ENCODE measurements at regions not wholly inside any gene's neighbourhood (a gene's known extent, or its start where the extent isn't known, plus 50 kb on each side); places are given as distances from the start of the nearest gene placed in this dataset.

DNA sequence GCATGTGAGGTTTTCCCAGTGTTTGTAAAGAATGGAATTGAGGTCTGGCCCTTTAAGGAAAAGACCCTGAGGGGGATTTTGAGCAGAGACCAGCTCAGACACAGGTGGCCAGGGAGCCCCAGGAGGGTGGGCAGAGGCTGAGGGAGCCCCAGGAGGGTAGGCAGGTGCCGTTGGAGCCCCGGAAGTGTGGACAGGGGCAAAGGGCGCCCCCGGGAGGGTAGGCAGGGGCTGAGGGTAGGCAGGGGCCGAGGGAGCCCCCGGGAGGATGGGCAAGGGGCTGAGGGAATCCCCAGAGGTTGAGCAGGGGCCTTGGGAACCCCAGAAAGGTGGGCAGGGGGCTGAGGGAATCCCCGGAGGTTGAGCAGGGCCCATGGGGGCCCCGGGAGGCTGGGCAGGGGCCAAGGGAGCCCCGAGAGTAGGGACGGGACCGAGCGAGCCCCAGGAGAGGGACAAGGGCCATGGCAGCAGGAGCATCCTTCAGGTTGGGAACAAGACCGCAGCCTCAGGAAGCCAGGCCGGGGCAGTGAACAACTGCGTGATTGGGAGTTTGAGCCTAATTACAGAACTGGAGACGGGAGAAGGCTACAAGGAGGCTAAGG is 292.0 kb downstream of the BRD1 start:
- intact Hi-C loops (cut with micrococcal nuclease) (no loop called here), in situ Hi-C loops (cut with MboI; ENCODE audit: low sequenced_read_pairs) (no loop called here), dilution Hi-C loops (cut with HindIII; ENCODE audit: low sequenced_read_pairs, unreplicated experiment) (no loop called here)
- Histone ChIP-seq H3K27ac (ENCODE audit: insufficient read depth, low read length) (no peak overlapping the region), H2BK20ac (ENCODE audit: low read depth, low read length) (no peak overlapping the region), H3K79me1 (ENCODE audit: low read depth in 1 of 2, low read length in 2 of 2) (no peaks in the 10 kb centered on the region), H3K4ac (ENCODE audit: low read depth, low read length) (no peak overlapping the region), H3K14ac (replicated peaks; ENCODE audit: low read depth, low read length) (no peak overlapping the region), H2AK5ac (ENCODE audit: low read depth, low read length) (no peak overlapping the region), H3K27me3 (ENCODE audit: control insufficient read depth, insufficient read depth, low read length) (no peaks in the 10 kb centered on the region), H3K36me3 (ENCODE audit: control insufficient read depth, insufficient read depth, low read length) (no peaks in the 10 kb centered on the region), H3K4me1 (ENCODE audit: control insufficient read depth, insufficient read depth, low read length) (no peaks in the 10 kb centered on the region), H3K9me3 (ENCODE audit: control insufficient read depth, insufficient read depth, low read length) (peaks cover 51% of the 10 kb centered on the region), H3K18ac (ENCODE audit: low read depth, low read length) (no peak overlapping the region), H3K9ac (ENCODE audit: low read depth, low read length) (no peak overlapping the region), H4K5ac (ENCODE audit: low read depth, low read length) (no peak overlapping the region), H3K9me1 (ENCODE audit: insufficient read depth, low read length) (no peaks in the 10 kb centered on the region), H2BK120ac (ENCODE audit: low read depth, low read length) (no peak overlapping the region), H4K91ac (ENCODE audit: insufficient read depth, low read depth, low read length) (no peak overlapping the region), H3K23ac (ENCODE audit: low read depth, low read length) (no peak overlapping the region), H4K20me1 (ENCODE audit: insufficient read depth, low read length) (no peaks in the 10 kb centered on the region), H2AFZ (replicated peaks; ENCODE audit: low read length, poor library complexity) (no peak overlapping the region), H2BK5ac (ENCODE audit: low read depth, low read length, poor library complexity, severe bottlenecking) (no peak overlapping the region), H2BK15ac (ENCODE audit: low read depth, low read length) (no peak overlapping the region), H3K56ac (ENCODE audit: extremely low read depth, insufficient read depth, low read length) (no peak overlapping the region), H4K8ac (ENCODE audit: low read depth in 2 of 2, low read length in 2 of 2) (no peak overlapping the region), H3K4me3 (ENCODE audit: insufficient read depth, low read depth, low read length) (no peak overlapping the region), H3K4me2 (ENCODE audit: low read depth, low read length) (no peak overlapping the region), H2AK9ac (replicated peaks; ENCODE audit: low read depth, low read length, poor library complexity) (no peak overlapping the region)
- no TSS peak for BruUV-seq (replicated peaks)
- ChIA-PET CTCF (no interaction called here), POLR2A (ENCODE audit: unreplicated experiment) (no interaction called here)
- TF ChIP-seq, protein P1, sequence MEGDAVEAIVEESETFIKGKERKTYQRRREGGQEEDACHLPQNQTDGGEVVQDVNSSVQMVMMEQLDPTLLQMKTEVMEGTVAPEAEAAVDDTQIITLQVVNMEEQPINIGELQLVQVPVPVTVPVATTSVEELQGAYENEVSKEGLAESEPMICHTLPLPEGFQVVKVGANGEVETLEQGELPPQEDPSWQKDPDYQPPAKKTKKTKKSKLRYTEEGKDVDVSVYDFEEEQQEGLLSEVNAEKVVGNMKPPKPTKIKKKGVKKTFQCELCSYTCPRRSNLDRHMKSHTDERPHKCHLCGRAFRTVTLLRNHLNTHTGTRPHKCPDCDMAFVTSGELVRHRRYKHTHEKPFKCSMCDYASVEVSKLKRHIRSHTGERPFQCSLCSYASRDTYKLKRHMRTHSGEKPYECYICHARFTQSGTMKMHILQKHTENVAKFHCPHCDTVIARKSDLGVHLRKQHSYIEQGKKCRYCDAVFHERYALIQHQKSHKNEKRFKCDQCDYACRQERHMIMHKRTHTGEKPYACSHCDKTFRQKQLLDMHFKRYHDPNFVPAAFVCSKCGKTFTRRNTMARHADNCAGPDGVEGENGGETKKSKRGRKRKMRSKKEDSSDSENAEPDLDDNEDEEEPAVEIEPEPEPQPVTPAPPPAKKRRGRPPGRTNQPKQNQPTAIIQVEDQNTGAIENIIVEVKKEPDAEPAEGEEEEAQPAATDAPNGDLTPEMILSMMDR (conservative IDR thresholded peaks at IDR 0.05; ENCODE audit: low read depth, low read length) = no peak
- TF ChIP-seq MAZ (IDR thresholded peaks at IDR 0.05; ENCODE audit: borderline replicate concordance, low read depth, low read length) (no peak), NFE2L2 (IDR thresholded peaks at IDR 0.05; ENCODE audit: low read depth, low read length) (no peak), RCOR1 (IDR thresholded peaks at IDR 0.05; ENCODE audit: insufficient replicate concordance, low read length) (no peak)
- ATAC-seq (ENCODE audit: low read depth) (no peak), DNase-seq (no peak)
- 40% methylated on average over 12 of the region's 16 CpGs; no CpG with 5 or more reads in 1 of the 2 experiments for WGBS, 2 experiments (ENCODE audit: extremely low coverage in 2 of 2, insufficient read length in 1 of 2)

Data from IMR-90 (cell line).